ENCODE measurements at regions not wholly inside any gene's neighbourhood (a gene's known extent, or its start where the extent isn't known, plus 50 kb on each side); places are given as distances from the start of the nearest gene placed in this dataset.
"Not testable (repeated sequence)": the region's sequence is repeated elsewhere in the genome, so short reads cannot be mapped to it uniquely, and the experiment has no call there.

DNA sequence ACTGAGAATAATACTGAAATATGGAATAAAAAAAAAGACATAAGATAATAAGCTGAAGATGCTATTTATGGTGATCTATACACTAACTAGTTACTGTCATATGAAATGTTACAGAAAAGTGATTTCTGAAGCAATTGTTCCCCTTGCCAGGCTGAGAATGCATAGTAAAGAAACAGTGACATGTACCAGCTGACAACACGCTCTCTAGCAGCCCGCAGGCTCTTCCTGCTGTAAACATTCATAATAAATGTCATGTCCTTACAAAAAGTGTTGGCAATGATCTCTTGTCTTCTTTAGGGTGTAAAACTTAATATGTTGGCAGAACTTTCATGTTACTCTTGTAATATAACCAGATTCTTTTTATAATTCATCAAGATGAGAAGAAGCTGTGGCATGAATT is 1171.3 kb downstream of the DSC3 start:
- DNase-seq (ENCODE audit: low spot score), result no peak

DNA sequence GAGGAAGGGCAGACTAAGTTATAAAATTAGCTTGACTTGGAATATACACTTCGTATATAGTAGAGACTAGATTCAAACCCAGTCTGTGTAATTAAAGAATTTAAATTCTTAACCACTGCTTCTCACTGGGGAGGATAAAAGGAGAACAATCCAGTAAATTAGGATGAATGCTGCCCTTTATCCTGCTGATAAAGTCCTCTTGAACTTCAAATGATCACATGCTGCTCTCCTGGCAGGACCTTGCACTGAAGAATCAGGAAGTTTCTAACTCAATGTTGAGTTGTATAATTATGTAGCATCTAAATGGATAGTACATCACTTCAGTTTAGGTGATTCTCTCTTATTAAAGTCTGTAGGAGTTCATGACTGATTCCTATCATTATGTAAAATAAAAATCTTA is 1179.7 kb downstream of the DSC3 start:
- DNase-seq (ENCODE audit: low spot score), result no peak

DNA sequence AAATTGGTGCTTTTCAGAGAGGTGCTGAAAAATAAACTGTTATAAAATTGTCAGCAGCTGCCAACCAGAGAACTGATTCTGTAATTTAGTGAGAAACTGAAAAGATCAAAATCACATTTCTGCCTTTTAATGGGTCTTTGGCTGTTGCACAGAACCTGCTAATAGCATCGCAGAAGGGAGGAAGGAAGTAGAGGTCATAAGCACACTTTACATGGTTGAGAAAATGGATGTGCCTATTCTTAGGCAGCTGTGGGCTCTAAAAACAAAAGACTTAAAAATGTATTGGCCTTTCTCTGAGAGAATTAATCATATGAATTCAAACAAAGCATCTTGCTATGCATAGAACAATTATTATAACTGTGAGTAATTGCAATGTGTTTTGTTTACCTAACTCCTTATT is 1186.9 kb downstream of the DSC3 start:
- no peak for DNase-seq (ENCODE audit: low spot score)

DNA sequence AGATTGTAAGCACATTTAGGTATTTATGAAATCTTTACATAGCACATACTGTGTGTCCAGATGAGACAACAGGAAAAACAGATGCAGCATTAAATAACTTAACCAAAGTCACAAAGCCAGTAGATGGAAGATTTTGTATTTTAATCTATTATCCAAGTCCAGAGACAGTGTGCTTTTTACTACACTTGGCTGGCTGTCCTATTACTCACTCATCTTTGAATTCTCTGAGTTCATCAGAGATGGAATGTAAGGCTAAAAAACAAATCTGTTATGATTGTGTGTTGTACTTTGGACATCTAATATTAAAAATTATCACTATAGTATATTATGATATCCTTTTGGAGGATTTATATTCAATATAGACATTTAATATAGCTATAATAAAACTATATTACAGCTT is 1189.4 kb downstream of the DSC3 start:
- DNase-seq (ENCODE audit: low spot score), result no peak

DNA sequence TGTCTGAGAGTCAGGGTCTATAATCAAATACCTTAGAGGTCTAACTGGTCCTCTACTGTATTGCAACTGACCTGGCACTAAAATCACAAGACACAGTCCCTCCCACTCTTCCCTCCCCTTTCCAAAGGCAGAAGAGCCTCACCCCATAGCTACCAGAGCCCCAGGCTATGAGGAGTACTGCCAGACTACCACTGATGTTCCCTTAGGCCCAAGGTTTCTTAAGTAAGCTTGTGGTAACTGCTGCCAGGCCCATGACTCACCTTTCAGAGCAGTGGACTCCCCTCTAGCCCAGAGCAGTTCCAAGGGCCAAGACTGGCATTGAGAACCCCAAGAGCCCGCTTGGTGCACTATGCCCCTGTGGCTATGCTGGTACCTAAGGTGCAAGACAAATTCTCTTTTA is 1193.4 kb downstream of the DSC3 start:
- no peak for DNase-seq (ENCODE audit: low spot score)

DNA sequence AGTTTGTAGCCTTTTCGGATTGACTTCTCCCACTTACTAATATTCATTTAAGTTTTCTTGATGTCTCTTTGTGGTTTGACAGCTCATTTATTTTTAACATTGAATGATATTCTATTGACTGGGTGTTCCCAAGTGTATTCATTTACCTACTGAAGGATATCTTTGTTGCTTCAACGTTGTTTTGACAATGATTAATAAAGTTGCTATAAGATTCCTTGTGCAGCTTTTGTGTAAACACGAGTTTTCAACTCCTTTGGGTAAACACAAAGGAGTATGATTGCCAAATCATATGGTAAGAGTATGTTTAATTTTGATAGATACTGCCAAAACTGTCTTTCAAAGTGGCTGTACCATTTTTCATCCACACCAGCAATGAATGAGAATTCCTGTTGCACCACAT is 1200.9 kb downstream of the DSC3 start:
- DNase-seq (ENCODE audit: low spot score), result no peak

DNA sequence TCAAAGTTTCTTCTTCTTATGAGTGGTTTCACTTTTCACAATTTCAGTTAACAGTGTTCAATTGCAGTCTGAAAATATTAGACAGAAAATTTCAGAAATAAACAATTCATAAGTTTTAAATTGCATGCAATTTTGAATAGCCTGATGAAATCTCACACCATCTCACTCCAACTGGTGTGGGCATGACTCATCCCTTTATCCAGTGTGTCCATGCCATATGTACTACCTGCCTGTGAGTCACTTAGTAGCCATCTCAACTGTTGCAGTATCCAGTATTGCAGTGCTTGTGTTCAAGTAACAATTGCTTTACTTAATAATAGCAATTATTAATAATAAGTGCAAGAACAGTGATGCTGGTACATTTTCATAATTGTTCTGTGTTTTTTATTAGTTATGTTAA is 1202.5 kb downstream of the DSC3 start:
- no peak for DNase-seq (ENCODE audit: low spot score)

DNA sequence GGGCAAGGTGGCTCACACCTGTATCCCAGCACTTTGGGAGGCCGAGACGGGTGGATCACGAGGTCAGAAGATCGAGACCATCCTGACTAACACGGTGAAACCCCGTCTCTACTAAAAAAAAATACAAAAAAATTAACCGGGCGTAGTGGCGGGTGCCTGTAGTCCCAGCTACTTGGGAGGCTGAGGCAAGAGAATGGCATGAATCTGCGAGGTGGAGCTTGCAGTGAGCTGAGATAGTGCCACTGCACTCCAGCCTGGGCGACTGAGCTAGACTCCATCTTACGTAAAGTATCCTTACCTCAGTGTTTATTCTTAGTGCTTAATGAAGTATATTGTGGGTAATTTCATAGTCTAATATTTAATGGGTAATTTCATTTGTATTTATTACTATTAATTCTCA is 1203.6 kb downstream of the DSC3 start:
- DNase-seq (ENCODE audit: low spot score), result not testable (repeated sequence)

DNA sequence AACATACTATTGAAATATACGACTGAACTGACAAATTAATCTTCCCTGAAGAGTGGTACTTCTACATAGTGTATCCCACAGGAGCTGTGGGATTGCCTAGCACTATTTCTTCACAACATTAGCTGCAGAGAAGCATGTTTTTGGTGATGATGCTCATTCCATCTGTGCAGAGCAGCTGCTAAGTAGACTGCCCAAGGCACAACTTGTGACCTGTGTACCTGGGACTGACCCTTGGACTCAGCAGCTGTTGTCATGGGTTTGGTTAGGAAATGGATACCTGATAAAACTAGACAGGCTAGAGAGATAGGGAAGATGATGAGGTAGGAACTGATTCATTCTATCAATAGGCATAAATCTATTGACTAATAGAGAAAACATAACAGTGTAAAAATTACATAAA is 1204.0 kb downstream of the DSC3 start:
- no peak for DNase-seq (ENCODE audit: low spot score)

DNA sequence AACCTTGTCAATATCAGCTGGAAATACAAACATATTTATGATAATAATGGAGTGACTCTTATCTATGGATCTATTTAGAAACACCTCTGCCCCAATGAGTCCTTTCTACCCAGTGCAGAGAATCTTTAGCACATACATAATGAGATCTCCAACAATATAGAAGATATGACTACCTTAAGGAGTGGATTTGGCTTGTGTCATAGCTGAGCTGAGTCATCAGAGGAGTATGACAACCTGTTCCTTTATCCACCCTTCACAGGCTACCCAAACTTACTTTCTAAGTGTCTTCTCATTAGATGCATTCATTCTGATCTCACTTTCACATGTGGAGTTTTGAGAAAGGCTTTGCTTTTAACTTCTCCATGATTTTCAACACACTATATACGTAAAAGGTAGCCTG is 1218.9 kb downstream of the DSC3 start:
- no peak for DNase-seq (ENCODE audit: low spot score)

DNA sequence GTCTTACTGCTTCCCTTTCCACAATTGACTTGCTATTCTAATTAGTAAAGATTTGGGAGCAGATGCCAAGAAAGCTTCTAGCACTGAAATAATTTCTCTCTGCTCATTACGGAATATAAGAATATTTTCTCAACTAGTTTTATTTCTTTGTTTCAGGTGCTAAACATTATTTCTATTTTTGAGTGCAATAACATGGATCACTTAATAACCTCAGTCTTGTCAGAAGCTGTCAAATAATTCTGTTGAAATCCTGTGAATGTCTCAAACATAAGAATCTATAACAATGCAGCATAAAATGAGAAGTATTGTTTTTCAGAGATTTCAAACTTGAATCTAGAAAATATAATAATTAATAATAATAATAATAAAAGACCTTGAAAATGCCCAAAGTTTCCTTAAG is 1221.0 kb downstream of the DSC3 start:
- DNase-seq (ENCODE audit: low spot score), result no peak

DNA sequence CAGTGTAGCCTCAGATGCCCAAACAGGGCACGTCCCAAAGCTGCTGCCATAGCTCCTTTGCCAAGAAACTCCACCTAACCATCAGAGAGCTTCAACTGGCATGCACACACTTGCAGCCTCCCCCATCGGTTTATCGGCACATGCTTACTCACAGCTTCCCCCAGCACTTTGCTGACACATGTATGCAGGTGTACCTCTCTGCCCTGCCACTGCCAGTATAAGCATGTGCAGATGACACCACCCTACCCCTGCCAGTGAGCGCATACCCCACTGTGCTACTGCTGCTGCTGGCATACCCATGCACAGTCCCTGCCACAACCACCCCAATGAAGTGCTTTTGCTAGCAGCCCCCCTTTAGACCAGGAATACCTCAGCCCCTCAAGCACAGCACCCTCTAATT is 1231.0 kb downstream of the DSC3 start:
- no peak for DNase-seq (ENCODE audit: low spot score)

DNA sequence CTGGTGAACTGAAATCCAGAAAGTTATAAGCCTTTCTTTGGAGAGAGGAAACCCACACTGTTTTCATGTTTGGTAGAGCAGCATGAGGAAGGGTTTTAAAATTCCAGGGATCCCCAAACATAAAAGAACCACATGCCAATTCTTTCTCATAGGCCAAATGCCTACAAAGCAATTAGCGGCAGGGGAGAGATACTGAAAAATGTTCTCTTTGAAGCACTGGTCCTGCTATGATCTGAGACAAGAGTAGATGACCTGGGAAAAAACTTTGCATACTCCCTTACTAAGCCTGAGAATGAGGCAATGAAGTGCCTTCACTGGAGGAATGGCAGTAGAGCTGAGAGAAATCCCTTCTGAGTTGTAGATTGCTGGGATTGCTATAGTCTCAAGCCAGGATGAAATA is 1261.7 kb downstream of the DSC3 start:
- no peak for DNase-seq (ENCODE audit: low spot score)

DNA sequence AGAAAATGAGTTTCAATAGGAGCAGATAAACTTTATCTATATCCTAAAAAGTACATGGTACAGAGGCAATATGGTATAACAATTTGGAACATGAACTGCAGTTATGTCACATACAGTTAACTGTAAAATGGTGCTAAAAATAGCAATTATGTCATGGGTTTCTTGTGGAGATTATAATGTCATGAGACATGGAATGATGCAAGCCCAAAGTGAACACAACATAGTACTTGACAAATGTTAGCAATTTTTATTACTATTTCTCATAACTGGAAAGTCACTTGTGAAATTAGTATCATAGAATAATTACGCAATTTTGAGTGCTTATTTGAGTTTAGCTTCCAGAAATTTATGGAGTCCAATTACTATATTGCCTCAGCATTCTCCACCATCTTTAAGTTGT is 1263.4 kb downstream of the DSC3 start:
- no peak for DNase-seq (ENCODE audit: low spot score)

DNA sequence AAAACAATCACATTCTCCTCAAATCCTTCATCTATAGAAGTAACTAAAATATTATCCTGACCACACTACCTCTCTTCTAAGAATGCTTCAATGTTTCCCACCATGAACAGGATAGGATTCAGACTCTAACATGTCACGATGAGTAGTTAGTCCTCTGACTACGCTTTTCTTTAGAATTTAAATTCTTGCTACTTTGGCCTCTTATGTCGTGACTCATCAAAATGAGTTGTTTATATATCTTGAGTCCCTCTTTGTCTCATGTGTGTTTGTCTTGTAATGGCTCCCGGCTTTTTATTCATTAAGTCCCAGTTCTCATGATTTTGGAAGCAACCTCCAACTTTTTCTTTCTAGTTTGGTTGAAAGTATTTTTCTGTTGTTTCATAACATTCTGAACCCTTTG is 1289.2 kb downstream of the DSC3 start:
- no peak for DNase-seq (ENCODE audit: low spot score)

DNA sequence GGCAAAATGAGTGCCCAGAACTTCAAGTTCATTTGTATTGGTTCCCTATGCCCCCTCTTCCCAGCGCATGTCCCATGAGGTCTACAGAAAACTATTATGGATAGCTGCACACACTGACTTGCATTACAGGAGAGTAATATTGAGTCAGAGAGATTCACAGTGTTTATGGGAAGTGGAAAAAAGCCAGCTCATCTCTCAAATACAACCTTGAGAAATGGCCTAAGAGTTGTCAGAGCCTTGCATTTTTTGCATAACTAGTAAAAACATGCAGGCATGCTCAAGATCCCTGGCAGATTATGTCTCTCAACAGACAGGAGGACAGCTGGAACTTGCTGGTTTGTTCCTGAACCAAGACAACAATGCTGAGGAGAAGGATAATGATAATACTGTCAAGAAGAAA is 1292.8 kb downstream of the DSC3 start:
- DNase-seq (ENCODE audit: low spot score), result no peak

DNA sequence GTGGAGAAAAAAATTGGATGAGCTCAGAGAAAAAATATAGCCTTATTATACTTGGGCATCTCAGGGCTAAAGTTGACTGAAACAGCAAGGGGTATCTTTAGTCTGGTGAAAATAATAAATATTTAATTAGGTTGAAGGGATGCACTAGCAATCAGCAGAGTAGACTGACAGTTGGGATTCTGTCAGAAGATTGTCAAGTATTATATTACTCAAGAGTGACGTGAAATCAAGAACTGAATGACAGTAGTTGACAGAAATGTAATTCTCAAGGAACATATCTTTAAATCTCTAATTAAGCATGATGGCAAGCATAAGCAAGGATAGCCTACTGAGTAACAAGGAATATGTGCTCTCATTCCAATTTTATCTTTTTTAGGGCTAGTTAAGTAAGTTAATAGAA is 1301.1 kb downstream of the DSC3 start:
- no peak for DNase-seq (ENCODE audit: low spot score)

DNA sequence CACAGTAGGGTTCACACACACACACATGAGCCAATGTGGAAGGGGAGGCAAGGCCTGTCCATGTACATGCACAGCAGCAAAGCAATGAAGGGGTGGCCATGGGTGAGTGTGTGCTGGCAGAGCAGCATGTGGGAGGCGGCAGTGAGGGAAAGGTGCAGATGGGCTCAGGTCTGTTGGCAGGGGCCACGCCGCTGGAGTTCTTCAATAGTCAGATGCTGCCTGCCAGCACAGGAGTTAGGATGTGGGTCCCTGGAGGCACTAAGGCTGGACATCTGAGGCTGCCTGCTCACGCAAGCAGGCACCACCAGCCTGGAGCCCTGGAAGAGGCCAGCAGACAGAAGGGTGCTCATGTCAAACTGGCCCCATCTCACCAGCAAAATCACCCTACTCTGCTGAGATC is 1304.9 kb downstream of the DSC3 start:
- no peak for DNase-seq (ENCODE audit: low spot score)

DNA sequence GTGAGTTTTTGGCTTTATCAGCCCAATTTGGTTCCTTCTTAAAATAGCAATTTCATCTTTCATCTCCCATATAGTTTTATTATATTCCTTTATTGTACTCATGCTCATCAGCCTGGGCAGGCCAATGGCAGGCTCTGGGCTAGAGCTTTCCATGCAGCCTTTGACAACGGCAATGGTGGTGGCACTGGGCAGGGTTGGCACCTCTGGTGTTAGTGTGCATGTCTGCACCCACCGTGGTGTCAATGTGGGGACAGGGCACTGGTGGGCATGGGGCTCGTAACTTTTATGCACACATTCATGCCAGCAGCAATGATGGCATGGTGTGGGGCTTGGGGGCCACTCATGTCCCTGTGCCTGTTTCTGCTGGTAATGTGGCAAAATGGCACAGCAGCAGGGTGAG is 1305.4 kb downstream of the DSC3 start:
- no peak for DNase-seq (ENCODE audit: low spot score)

DNA sequence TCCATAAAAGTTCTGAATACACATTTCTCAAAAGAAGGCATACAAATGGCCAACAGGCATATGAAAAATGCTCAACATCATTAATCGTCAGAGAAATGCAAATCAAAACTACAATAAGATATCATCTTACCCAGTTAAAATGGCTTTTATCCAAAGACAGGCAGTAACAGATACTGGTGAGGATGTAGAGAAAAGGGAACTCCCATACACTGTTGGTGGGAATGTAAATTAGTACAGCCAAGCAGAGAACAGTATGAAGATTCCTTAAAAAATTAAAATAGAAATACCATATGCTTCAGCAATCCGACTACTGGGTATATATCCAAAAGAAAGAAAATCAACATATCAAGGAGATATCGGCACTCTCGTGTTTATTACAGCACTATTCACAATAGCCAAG is 1312.5 kb downstream of the DSC3 start:
- DNase-seq (ENCODE audit: low spot score), result no peak

DNA sequence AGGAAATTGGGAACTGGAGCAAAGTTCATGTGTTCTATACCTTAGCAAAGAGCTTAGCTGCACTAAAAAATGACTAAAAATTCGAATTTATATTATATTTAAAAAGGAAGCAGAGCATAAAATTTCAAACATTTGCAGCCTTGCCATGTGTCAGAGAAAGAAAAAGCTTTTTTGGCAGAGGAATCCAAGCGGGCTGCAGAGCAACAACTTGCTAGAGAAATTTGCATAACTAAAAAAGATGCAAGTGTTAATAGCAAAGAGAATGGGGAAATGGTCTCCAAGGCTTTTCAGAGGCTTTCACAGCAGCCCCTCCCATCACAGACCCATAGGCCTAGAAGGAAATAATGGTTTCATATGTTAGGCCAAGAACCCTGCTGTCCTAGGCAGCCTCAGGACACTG is 1315.9 kb downstream of the DSC3 start:
- no peak for DNase-seq (ENCODE audit: low spot score)

DNA sequence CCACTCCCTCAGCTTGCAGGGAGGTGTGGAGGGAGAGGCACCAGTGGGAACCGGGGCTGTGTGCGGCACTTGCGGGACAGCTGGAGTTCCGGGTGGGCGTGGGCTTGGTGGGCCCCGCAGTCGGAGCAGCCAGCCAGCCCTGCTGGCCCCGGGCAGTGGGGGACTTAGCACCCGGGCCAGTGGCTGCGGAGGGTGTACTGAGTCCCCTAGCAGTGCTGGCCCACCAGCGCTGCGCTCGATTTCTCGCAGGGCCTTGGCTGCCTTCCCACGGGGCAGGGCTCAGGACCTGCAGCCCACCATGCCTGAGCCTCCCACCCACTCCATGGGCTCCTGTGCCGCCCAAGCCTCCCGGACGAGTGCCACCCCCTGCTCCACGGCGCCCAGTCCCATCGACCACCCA is 1319.1 kb downstream of the DSC3 start:
- not testable (repeated sequence) for DNase-seq (ENCODE audit: low spot score)

DNA sequence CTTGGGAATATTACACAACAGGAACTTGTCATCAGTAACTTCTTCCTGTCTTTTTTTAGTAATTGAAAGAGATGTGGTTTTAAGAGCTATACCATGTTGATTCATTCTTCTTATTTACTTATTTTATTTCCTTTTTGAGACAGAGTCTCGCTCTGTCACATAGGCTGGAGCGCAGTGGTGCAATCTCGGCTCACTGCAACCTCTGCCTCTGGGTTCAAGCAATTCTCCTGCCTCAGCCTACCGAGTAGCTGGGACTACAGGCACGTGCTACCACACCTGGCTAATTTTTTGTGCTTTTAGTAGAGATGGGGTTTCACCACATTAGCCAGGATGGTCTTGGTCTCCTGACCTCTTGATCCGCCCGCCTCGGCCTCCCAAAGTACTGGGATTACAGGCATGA is 1326.6 kb downstream of the DSC3 start:
- DNase-seq (ENCODE audit: low spot score), result not testable (repeated sequence)

DNA sequence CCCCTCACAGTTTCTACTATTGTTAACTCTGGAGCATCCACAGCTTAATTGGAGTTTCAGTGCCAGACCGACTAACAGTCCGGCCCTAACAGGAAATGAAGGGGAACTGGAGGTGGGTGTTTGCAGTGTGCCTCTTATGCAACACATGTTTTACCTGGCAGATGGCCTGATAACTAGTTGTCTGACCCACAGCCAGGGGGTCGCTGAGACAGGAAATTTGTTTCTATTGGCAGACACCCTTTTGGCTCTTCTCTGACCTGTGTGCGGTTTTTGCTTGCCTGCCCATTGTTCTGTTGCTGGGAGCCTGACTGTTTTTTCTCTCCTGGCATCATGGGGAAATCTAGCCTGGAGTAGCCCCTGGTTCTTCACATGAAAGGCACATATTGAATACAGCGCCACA is 1329.8 kb downstream of the DSC3 start:
- DNase-seq (ENCODE audit: low spot score), result no peak

DNA sequence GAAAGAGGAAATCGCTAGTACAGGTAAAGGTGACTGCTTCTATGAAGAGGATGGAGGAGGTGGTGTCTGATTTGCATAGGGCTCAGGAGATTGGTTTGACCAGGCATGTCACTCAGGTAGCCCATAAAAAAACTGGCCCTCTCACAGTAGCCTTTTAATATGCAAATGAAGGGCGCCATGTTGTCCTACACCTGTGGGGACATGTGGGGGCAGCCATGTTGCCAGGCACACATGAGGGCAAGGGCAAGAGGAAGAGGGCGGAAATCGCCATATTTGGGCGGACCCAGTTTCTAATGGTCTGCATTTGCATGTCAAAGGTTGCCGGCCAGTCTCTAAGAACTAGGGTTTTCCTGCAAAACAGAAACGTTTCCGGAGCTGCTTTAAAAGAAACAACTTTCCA is 1330.6 kb downstream of the DSC3 start:
- no peak for DNase-seq (ENCODE audit: low spot score)
